Loucy (cell line): ENCODE measurements at regions not wholly inside any gene's neighbourhood (a gene's known extent, or its start where the extent isn't known, plus 50 kb on each side); places are given as distances from the start of the nearest gene placed in this dataset.

Experiments used
- CTCF ChIP-seq: fragments of 200-600 bp; sonication (generic); conservative IDR thresholded peaks from 2 replicates; pipeline ENCODE4 v1.5.1; 2014; ENCODE audit warnings: mild to moderate bottlenecking, antibody characterized with exemption, low read length
- EZH2phosphoT487 ChIP-seq: fragments of 200-600 bp; IDR thresholded peaks from 2 replicates; pipeline ENCODE4 v1.6.1; 2018; ENCODE audit warnings: antibody characterized with exemption, mild to moderate bottlenecking, moderate library complexity, borderline replicate concordance

DNA sequence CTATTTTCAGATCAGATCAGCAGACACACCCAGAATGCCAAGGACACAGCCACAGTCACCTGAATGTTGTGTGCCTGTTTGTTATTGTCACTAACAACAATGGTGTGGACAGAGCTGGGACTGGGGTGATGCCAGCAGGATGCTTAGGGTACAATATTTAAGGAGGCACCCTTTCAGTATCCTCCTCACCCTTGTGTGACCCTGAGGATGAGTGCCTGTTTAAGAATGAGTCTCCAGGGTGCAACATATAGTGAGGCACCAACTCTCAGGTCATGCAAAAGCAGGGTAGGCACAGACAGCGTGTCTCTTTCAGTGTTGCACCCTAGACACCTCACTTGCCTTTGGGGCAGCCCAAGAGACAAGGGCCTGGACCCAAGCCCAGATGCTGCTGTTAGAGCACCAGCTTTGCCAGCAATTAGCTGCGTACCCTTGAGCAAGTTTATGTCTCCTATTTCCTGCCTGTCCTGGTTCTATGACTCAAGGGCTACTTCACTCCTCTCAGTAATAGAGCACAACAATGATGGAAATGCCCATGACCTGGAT is 122.6 kb downstream of the AQP9 start:
- no peak for TF ChIP-seq CTCF
- TF ChIP-seq EZH2phosphoT487 = no peak
